Right lobe of liver (tissue), 6 donors: ENCODE measurements at regions not wholly inside any gene's neighbourhood (a gene's known extent, or its start where the extent isn't known, plus 50 kb on each side); places are given as distances from the start of the nearest gene placed in this dataset.

ENCODE experiments used
- ATAC-seq, 4 donors: fragments of 200-7000 bp; cut with Tn5 transposase; one replicate each; pipeline ENCODE4 v1.9.1; 2020; ENCODE audit warnings: mild to moderate bottlenecking in 4 of 4, moderate library complexity in 4 of 4
- DNase-seq, 3 donors: peaks; one replicate each; pipeline ENCODE4 v3.0.0-alpha.2; 2020
- H3K27ac ChIP-seq, 3 donors: fragments of 200-600 bp; one replicate each; pipeline ENCODE4 v1.8.0; 2022
- H3K27me3 ChIP-seq, 2 donors: fragments of 200-600 bp; one replicate each; pipeline ENCODE4 v1.8.0; 2022
- H3K36me3 ChIP-seq, 4 donors: fragments of 200-600 bp; sonication (generic) in 1 of 4; one replicate each; pipeline versions ENCODE4 v1.5.1 to v1.8.0; 2017 to 2022; ENCODE audit warnings: control low read depth in 1 of 4
- H3K4me1 ChIP-seq, 4 donors: fragments of 200-600 bp; sonication (generic) in 1 of 4; one replicate each; pipeline versions ENCODE4 v1.5.1 to v1.8.0; 2017 to 2022; ENCODE audit warnings: control low read depth in 1 of 4
- H3K4me3 ChIP-seq, 3 donors: fragments of 200-600 bp; one replicate each; pipeline ENCODE4 v1.8.0; 2022
- H3K9me3 ChIP-seq, 4 donors: fragments of 200-600 bp; sonication (generic) in 1 of 4; one replicate each; pipeline versions ENCODE4 v1.5.1 to v1.8.0; 2017 to 2022; ENCODE audit warnings: control low read depth in 1 of 4
- CTCF ChIP-seq, 4 donors: fragments of 200-600 bp in 3 of 4; fragments of 450-650 bp in 1 of 4; IDR thresholded peaks; one replicate each; pipeline versions ENCODE4 v1.5.1 to v1.8.0; 2016 to 2022; ENCODE audit warnings: antibody characterized with exemption in 4 of 4, mild to moderate bottlenecking in 2 of 4
- POLR2A ChIP-seq: fragments of 450-650 bp; IDR thresholded peaks from one replicate; pipeline ENCODE4 v1.6.1; 2017; ENCODE audit warnings: antibody characterized with exemption, mild to moderate bottlenecking
- WGBS: methylation state at CpG from one replicate; pipeline ENCODE4 v1.1.6; 2018; ENCODE audit warnings: low coverage, low lambda C conversion rate; ENCODE audit not compliant: insufficient coverage; ENCODE audit errors: missing lambda C conversion rate; 5-methylcytosine and 5-hydroxymethylcytosine counted together
- intact Hi-C, 2 donors: fragments of 100-400 bp; cut with DNase I; formaldehyde crosslinking; loops; one replicate each; pipeline versions ENCODE4 v1.11.2 to v1.14.1; 2022
- donor health status: DM: no; HTN: yes; CAD: no.
- donor health status: DM: no; HTN: no; CAD: no.
- donor health status: DM: no; HTN: no; CAD: no.
- donor health status: DM: no; HTN: yes; CAD: no.
- donor health status: DM: no; HTN: yes; CAD: no.

GRCh38 chr4:112882286-112882685 lies 167.2 kb upstream of the ANK2 start:
- intact Hi-C loops, result no loop called here
- no peaks in the 10 kb centered on the region for H3K36me3 ChIP-seq

GRCh38 chr4:112884406-112884805 lies 165.0 kb upstream of the ANK2 start:
- intact Hi-C loops, result no loop called here
- ATAC-seq (no peak), DNase-seq (no peak)
- Histone ChIP-seq H3K27ac (no peak overlapping the region), H3K9me3 (no peaks in the 10 kb centered on the region), H3K27me3 (no peaks in the 10 kb centered on the region), H3K4me1 (no peaks in the 10 kb centered on the region), H3K4me3 (no peak overlapping the region), H3K36me3 (no peaks in the 10 kb centered on the region)
- TF ChIP-seq CTCF (IDR thresholded peaks at IDR 0.05), result no peak
- TF ChIP-seq POLR2A, result no peak
- 53% methylated on average over 1 of the region's 1 CpG for WGBS

More at GRCh38 chr4:112882286-112882685, 167.2 kb upstream of the ANK2 start:
- Histone ChIP-seq H3K4me1 (no peaks in the 10 kb centered on the region), H3K4me3 (no peak overlapping the region), H3K27ac (no peak overlapping the region), H3K27me3 (no peaks in the 10 kb centered on the region), H3K9me3 (no peaks in the 10 kb centered on the region)
- DNase-seq (no peak), ATAC-seq (no peak)
- 48% methylated on average over 4 of the region's 4 CpGs for WGBS
- TF ChIP-seq POLR2A (no peak), CTCF (IDR thresholded peaks at IDR 0.05) (no peak)

- TF ChIP-seq POLR2A, result no peak
- no peak for TF ChIP-seq CTCF (IDR thresholded peaks at IDR 0.05)
- no peak for DNase-seq
- H3K27ac ChIP-seq, result no peak overlapping the region
- no peaks in the 10 kb centered on the region for H3K36me3 ChIP-seq
- no peaks in the 10 kb centered on the region for H3K4me1 ChIP-seq
- 88% methylated on average over 2 of the region's 2 CpGs for WGBS
- H3K4me3 ChIP-seq, result no peak overlapping the region
- intact Hi-C loops, result no loop called here
- ATAC-seq, result no peak
- no peaks in the 10 kb centered on the region for H3K27me3 ChIP-seq
- H3K9me3 ChIP-seq, result no peaks in the 10 kb centered on the region
Observed at GRCh38 chr4:112885897-112886296, 163.6 kb upstream of the ANK2 start.

- H3K27ac ChIP-seq, result no peak overlapping the region
- H3K9me3 ChIP-seq, result no peaks in the 10 kb centered on the region
- no peaks in the 10 kb centered on the region for H3K27me3 ChIP-seq
- no peak overlapping the region for H3K4me3 ChIP-seq
- ATAC-seq (no peak), DNase-seq (no peak)
- no peaks in the 10 kb centered on the region for H3K36me3 ChIP-seq
- no peaks in the 10 kb centered on the region for H3K4me1 ChIP-seq
- 86% methylated on average over 2 of the region's 2 CpGs for WGBS
- intact Hi-C loops, result no loop called here
- TF ChIP-seq POLR2A (no peak), CTCF (IDR thresholded peaks at IDR 0.05) (no peak)
Observed at GRCh38 chr4:112888622-112889021, 160.8 kb upstream of the ANK2 start.

GRCh38 chr4:112889199-112889598 lies 160.3 kb upstream of the ANK2 start:
- no peak overlapping the region for H3K27ac ChIP-seq
- H3K27me3 ChIP-seq, result no peaks in the 10 kb centered on the region
- no peaks in the 10 kb centered on the region for H3K36me3 ChIP-seq
- no peak for TF ChIP-seq POLR2A
- no peak for TF ChIP-seq CTCF (IDR thresholded peaks at IDR 0.05)
- no peak overlapping the region for H3K4me3 ChIP-seq
- ATAC-seq, result no peak
- H3K9me3 ChIP-seq, result no peaks in the 10 kb centered on the region
- no peak for DNase-seq
- H3K4me1 ChIP-seq, result no peaks in the 10 kb centered on the region
- intact Hi-C loops, result no loop called here
